KBM-7 (cell line): ENCODE measurements at regions not wholly inside any gene's neighbourhood (a gene's known extent, or its start where the extent isn't known, plus 50 kb on each side); places are given as distances from the start of the nearest gene placed in this dataset.
A peak's percentile ranks its signal among the peaks of the same experiment; 100 is the strongest.
"Not testable (repeated sequence)": the region's sequence is repeated elsewhere in the genome, so short reads cannot be mapped to it uniquely, and the experiment has no call there.

Experiments used
- DNase-seq: peaks from one replicate; pipeline ENCODE4 v3.0.0-alpha.2; 2015
- in situ Hi-C: fragments of 300-500 bp; cut with MboI; formaldehyde crosslinking; loops from 2 replicates; pipeline ENCODE4 v1.14.3; 2020; ENCODE audit warnings: low sequenced_read_pairs, low pct_unique_long_range_greater_than_20kb, mixed read lengths

GRCh38 chr3:106425916-106426315 lies 557.1 kb upstream of the CBLB start:
- in situ Hi-C loops = no loop called here
- no peak for DNase-seq

DNA sequence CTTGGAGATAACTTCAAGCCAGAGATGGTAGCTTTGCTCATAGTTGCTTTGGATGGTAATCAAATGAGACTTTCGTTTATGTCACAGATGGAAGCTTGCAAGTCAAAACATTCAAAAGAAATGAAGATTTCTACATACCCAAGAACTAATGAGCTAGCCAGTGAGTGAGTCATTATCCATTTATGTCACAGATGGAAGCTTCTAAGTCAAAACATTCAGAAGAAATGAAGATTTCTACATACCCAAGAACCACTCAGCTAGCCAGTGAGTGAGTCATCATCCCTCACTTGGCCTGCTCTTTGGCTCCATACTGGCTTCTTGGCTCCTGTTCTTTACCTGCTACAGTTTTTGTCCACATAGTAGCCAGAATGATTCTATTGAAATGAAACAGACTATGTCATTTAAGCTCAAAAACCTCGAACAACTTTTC lies 559.8 kb upstream of the CBLB start:
- DNase-seq = peak; percentile 7
- in situ Hi-C loops = no loop called here

- in situ Hi-C loops = no loop called here
- no peak for DNase-seq
Observed at GRCh38 chr3:106431721-106432120, 562.9 kb upstream of the CBLB start.

DNA sequence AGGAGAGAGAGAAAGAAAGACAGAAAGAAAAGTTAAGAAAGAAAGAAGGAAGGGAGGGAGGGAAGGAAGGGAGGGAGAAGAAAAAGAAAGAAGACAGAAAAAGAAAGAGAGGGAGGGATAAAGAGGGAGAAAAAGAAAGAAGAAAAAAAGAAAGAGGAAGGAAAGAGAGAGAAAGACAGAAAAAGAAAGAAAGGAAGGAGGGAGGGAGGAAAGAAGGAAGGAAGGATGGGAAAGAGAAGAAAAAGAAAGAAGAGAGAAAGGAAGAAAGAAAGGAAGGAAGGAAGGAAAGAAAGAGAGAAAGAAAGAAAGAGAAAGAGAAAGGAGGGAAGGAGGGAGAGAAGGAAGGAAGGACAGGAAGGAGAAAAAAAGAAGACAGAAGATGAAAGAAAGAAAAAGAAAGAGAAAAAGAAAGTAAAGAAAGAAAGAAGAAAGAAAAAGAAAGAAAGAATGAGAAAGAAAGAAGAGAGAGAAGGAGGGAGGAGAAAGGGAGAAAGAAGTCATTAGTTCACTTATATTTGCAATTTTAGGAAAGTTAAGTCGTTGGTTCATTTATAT lies 567.2 kb upstream of the CBLB start:
- in situ Hi-C loops = no loop called here
- DNase-seq = no peak

DNA sequence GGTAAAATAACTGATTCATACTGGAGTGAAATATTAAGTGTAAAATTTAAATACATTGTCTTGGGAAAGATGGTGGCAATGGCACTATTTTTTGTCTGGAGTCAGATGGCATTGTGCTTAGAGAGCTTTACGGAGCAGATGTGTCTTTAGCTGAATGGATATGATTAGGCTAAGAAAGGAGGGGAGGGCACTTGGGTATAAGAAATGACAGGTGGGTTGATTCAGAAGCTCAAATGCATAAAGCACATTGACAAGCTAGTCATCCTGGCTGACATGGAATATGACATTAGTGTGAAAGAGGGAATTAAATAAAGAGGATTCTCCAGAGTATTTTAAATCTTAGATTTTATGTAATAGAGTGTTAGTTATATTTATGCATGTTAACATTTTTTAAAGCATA lies 570.1 kb upstream of the CBLB start:
- in situ Hi-C loops = no loop called here
- no peak for DNase-seq

DNA sequence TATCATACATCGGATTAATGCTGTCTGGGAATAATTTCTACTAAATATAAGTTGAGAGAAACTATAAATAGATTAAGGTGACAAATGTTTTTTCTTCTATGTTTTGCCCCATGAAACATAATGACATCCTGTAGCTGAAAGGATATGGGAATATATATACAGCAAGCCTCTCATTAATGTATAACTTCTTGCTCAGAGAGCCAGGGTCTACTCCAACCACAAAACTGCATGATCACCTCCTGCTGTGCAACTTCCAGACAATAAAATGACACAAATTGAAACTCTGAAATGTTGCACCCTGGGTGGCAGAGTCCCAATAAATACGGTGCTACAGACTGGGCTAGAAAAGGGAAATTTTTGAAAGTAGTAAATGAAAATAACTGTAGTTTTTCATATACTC lies 571.9 kb upstream of the CBLB start:
- DNase-seq = no peak
- in situ Hi-C loops = no loop called here

DNA sequence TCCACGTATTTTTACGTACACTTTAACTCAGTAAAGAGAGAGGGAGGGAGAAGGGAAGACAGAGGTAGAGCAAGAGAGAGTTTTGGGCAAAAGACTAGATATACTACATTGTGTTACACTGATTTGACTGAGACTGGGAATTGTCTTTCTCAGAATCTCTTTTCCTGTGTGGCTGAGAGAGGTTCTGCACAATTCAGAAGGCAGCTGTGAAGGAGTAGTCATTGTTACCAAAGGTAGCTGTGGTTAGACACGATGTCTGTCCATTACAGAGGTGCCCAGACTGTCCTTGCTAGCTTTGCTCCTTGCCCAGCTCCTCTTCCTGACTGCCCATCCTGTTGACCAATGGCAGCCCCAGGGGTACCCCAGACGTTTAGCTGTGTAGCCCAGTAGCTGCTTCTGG lies 577.5 kb upstream of the CBLB start:
- DNase-seq = no peak
- in situ Hi-C loops = no loop called here

- DNase-seq = no peak
- in situ Hi-C loops = no loop called here
Observed at GRCh38 chr3:106447723-106448301, 579.0 kb upstream of the CBLB start.

GRCh38 chr3:106448372-106448966 lies 579.7 kb upstream of the CBLB start:
- DNase-seq, in situ Hi-C loops: not testable (repeated sequence)

DNA sequence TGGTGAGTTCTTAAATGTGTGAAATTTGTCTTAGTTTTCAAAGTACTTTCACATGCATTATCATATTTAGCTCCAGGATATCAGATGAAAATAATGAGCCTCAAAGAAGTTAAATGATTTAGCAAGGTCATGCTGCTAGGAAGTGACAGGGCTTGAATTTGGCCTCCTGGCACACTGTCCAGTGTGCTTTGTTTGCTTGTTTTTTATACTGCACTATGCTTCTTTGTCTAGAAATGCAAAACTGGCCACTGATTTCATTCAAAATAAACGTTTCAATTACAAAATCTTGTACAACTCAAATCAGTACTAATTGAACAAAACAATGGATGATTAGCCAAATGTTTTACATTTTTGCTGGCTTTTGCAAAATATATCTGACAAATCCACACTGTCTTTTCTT lies 583.3 kb upstream of the CBLB start:
- DNase-seq = no peak
- in situ Hi-C loops = no loop called here

- in situ Hi-C loops = no loop called here
- no peak for DNase-seq
Observed at GRCh38 chr3:106454497-106454896, 585.7 kb upstream of the CBLB start.

DNA sequence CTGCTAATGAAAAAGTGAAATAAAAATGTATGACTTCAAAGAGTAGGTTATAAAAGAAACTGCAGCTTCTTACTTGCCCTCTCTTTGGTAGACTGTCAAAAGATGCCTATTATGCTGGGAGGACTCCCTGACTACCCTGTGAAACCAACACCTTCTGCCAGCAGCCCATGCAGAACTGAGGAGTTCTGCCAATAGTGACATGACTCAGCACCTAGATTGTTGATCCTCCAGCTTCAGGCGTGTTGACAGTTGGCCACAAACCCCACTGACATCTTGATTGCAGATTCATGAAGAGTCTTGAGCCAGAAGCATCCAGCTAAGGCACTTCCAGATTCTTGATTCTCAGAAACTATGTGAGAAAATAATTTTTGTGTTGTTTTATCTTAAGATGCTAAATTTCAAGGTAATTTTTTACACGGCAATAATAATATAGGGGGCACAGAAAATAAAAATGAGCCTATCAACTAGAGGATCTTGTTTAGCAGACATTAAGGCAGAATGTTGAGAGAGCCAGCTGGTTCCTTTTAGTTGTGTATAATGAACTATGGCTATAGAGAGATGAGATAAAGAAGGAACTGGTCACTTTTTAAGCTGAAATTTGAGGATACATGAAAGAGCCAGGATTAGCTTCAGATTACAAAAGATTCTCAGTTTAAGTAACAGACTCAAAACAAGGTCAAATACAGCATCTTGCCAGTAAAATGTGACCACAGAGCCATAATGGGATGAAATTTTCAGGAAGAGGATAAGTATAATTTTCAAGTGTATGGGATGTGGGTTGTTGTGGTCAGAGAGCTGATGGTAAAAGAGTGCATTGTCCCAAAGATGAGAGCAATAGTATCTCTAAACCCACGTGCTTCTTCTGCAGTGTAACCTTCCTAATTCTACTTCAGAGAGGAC lies 588.7 kb upstream of the CBLB start:
- in situ Hi-C loops = no loop called here
- DNase-seq = peak; percentile 83

- DNase-seq = no peak
- in situ Hi-C loops = no loop called here
Observed at GRCh38 chr3:106458952-106459351, 590.1 kb upstream of the CBLB start.

- in situ Hi-C loops = no loop called here
- DNase-seq = no peak
Observed at GRCh38 chr3:106466881-106467280, 598.1 kb upstream of the CBLB start.

DNA sequence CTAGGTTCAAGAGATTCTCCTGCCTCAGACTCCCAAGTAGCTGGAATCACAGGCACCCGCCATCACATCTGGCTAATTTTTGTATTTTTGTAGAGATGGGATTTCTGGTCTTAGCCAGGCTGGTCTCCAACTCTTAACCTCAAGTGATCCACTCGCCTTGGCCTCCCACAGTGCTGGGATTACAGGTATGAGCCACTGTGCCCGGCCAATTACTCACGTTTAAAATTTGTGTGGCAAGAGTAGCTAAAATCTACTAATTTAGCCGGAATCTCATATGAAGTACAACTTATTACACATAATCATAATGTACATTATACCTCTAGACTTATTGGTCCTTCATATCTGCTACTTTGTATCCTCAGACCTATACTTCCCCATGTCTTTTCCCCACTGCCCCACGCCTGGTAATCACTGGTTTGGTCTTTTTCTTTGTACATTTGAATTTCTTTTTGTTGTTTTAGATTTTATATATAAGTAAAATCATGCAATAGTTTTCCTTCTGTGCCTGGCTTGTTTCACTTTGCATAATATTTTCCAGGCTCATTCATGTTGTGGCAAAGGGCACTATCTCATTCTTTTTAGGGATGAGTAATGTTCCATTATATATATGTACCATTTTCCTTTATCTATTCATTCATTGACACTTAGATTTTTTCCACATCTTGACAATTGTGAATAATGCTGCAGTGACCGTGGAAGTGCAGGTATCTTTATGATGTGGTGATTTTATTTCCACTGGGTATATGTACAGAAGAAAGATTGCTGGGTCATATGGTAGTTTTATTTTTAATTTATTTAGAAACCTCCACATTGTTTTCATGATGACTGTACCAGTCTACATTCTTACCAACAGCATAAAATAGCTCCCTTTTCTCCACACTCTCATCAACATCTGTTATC lies 605.0 kb upstream of the CBLB start:
- in situ Hi-C loops = no loop called here
- DNase-seq = no peak

DNA sequence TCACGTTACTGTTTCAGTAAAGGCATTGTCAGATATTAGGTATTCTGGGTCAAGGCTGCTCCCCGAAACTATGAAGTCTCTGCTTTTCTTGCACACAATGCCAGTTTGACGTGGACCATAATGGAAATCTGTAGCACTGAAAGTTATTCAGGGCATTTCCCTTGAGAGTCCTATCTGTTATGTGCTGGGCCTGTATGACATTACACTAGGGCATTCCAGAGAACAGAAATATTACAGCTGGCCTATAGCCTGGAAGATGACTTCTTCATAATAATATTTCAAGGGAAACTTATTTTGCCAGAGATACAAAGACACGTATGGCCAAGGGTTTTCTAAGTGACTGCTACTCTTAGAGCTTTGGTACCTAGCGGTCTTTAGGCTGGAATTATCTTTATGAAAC lies 613.6 kb upstream of the CBLB start:
- in situ Hi-C loops = no loop called here
- DNase-seq = no peak

GRCh38 chr3:106485217-106485616 lies 616.4 kb upstream of the CBLB start:
- no peak for DNase-seq
- in situ Hi-C loops = no loop called here

DNA sequence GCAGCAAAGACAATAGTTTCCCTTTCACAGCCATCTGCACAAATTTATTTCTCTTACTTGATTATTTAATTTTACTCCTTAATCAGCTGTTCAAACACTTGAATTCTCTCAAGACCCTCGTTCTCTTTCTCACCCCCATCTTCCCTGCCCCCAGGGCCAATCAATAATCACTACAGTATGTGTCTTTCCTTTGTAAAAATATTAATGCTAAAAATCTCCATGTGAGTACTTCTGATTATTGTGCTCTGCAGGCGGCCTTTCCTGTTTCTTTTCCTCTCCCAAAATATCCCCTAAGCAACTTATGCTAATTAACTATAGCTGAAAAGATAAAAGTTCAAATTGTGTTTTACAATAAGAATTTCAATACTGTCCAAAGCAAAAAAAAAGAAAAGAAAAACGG lies 617.0 kb upstream of the CBLB start:
- DNase-seq = no peak
- in situ Hi-C loops = no loop called here

DNA sequence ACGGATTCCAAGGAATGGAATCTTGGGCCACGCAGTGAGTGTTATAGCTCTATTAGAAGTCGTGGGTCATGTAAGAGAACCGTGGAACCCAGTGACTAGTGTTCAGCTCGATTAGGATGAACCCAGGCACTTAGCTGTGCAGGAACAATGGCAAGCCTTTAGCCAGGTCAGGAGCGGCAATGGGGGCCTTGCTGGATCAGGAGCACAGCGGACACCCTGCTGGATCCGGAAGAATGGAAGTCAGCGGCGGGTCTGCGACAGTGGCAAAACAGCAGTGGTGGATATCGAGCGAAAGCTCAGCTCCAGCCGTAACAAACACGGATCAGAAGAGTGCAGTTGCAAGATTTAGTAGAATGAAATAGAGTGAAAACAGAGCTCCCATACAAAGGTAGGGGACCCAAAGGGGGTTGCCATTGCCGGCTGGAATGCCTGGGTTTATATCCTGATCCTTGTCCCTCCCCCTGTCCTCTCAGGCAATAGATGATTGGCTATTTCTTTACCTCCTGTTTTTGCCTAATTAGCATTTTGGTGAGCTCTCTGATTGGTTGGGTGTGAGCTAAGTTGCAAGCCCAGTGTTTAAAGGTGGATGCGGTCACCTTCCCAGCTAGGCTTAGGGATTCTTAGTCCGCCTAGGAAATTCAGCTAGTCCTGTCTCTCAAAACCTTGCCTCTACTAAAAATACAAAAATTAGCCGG lies 618.3 kb upstream of the CBLB start:
- in situ Hi-C loops, DNase-seq: not testable (repeated sequence)
